NCI-H748 (cell line): ENCODE measurements at regions not wholly inside any gene's neighbourhood (a gene's known extent, or its start where the extent isn't known, plus 50 kb on each side); places are given as distances from the start of the nearest gene placed in this dataset.

Experiments
- DNase-seq: peaks from one replicate; lab custom pipeline; 2025; ENCODE audit not compliant: unreplicated experiment; lab: John Stamatoyannopoulos, UW

- DNase-seq = peak; percentile 53
These were observed 278.3 kb downstream of the RBM43 start for GRCh38 chr2:150983314-150983897.

GRCh38 chr2:150981826-150982225 lies 279.8 kb downstream of the RBM43 start:
- DNase-seq = no peak

- DNase-seq = no peak
These were observed 283.6 kb downstream of the RBM43 start for GRCh38 chr2:150978053-150978452.

- no peak for DNase-seq
These were observed 284.4 kb downstream of the RBM43 start for GRCh38 chr2:150977296-150977695.

GRCh38 chr2:150976604-150977003 lies 285.1 kb downstream of the RBM43 start:
- DNase-seq = no peak

- no peak for DNase-seq
These were observed 286.8 kb downstream of the RBM43 start for GRCh38 chr2:150974864-150975263.

- no peak for DNase-seq
These were observed 287.4 kb downstream of the RBM43 start for GRCh38 chr2:150974234-150974633.

GRCh38 chr2:150971910-150972309 lies 289.8 kb downstream of the RBM43 start:
- no peak for DNase-seq

GRCh38 chr2:150963336-150963735 lies 298.3 kb downstream of the RBM43 start:
- no peak for DNase-seq

GRCh38 chr2:150955231-150955630 lies 306.4 kb downstream of the RBM43 start:
- DNase-seq = no peak

- no peak for DNase-seq
These were observed 314.8 kb downstream of the RBM43 start for GRCh38 chr2:150946831-150947230.

- DNase-seq = no peak
These were observed 317.3 kb downstream of the RBM43 start for GRCh38 chr2:150944315-150944714.

- DNase-seq = peak; percentile 82
These were observed 322.6 kb downstream of the RBM43 start for GRCh38 chr2:150939087-150939486.

- no peak for DNase-seq
These were observed 323.1 kb downstream of the RBM43 start for GRCh38 chr2:150938527-150938926.

GRCh38 chr2:150937030-150937429 lies 324.6 kb downstream of the RBM43 start:
- no peak for DNase-seq

- no peak for DNase-seq
These were observed 330.2 kb downstream of the RBM43 start for GRCh38 chr2:150931451-150931850.

- DNase-seq = no peak
These were observed 336.1 kb downstream of the RBM43 start for GRCh38 chr2:150925611-150926010.

- DNase-seq = no peak
These were observed 336.8 kb downstream of the RBM43 start for GRCh38 chr2:150924878-150925277.

- no peak for DNase-seq
These were observed 341.8 kb downstream of the RBM43 start for GRCh38 chr2:150919901-150920300.

GRCh38 chr2:150917961-150918713 lies 343.5 kb downstream of the RBM43 start:
- DNase-seq = no peak

GRCh38 chr2:150916467-150917396 lies 344.9 kb downstream of the RBM43 start:
- no peak for DNase-seq
